Chondrocyte (in vitro differentiated cells): ENCODE measurements at regions not wholly inside any gene's neighbourhood (a gene's known extent, or its start where the extent isn't known, plus 50 kb on each side); places are given as distances from the start of the nearest gene placed in this dataset.

ENCODE experiments used
- DNase-seq: peaks from one replicate; pipeline ENCODE4 v3.0.0; 2021; ENCODE audit warnings: mixed read lengths, low spot score
- H3K27ac Mint-ChIP-seq: one replicate; pipeline ENCODE4 v1.8.0; 2021; ENCODE audit warnings: mild to moderate bottlenecking, moderate library complexity, mixed read lengths; ENCODE audit not compliant: unreplicated experiment
- H3K27me3 Mint-ChIP-seq: 2 replicates; pipeline ENCODE4 v1.8.0; 2021; ENCODE audit warnings: low read depth, mixed read lengths
- H3K36me3 Mint-ChIP-seq: 2 replicates; pipeline ENCODE4 v1.8.0; 2021; ENCODE audit warnings: low read depth, mixed read lengths
- H3K4me1 Mint-ChIP-seq: 2 replicates; pipeline ENCODE4 v1.8.0; 2021; ENCODE audit warnings: low read depth, mild to moderate bottlenecking, mixed read lengths
- H3K4me3 Mint-ChIP-seq: one replicate; pipeline ENCODE4 v1.8.0; 2021; ENCODE audit warnings: mild to moderate bottlenecking, moderate library complexity, mixed read lengths; ENCODE audit not compliant: unreplicated experiment
- H3K9me3 Mint-ChIP-seq: 2 replicates; pipeline ENCODE4 v1.8.0; 2021; ENCODE audit warnings: low read depth, mixed read lengths
- CTCF ChIP-seq: fragments of 200-600 bp; sonication (generic); IDR thresholded peaks from 2 replicates; pipeline ENCODE4 v1.5.0; 2021; ENCODE audit warnings: antibody characterized with exemption, mild to moderate bottlenecking, moderate library complexity

- no peak overlapping the region for H3K27ac Mint-ChIP-seq
- H3K36me3 Mint-ChIP-seq = no peaks in the 10 kb centered on the region
- no peaks in the 10 kb centered on the region for H3K9me3 Mint-ChIP-seq
- no peak overlapping the region for H3K4me3 Mint-ChIP-seq
- H3K4me1 Mint-ChIP-seq = peaks cover 51% of the 10 kb centered on the region
- H3K27me3 Mint-ChIP-seq = no peaks in the 10 kb centered on the region
- TF ChIP-seq CTCF = no peak
- no peak for DNase-seq
Measured at GRCh38 chr10:3423384-3423783, 250.8 kb upstream of the PITRM1 start.

GRCh38 chr10:3422282-3422681 lies 249.7 kb upstream of the PITRM1 start:
- Mint-ChIP-seq H3K27ac (no peak overlapping the region), H3K9me3 (no peaks in the 10 kb centered on the region), H3K27me3 (no peaks in the 10 kb centered on the region), H3K4me1 (peaks cover 46% of the 10 kb centered on the region), H3K36me3 (no peaks in the 10 kb centered on the region), H3K4me3 (no peak overlapping the region)
- no peak for DNase-seq
- no peak for TF ChIP-seq CTCF

DNA sequence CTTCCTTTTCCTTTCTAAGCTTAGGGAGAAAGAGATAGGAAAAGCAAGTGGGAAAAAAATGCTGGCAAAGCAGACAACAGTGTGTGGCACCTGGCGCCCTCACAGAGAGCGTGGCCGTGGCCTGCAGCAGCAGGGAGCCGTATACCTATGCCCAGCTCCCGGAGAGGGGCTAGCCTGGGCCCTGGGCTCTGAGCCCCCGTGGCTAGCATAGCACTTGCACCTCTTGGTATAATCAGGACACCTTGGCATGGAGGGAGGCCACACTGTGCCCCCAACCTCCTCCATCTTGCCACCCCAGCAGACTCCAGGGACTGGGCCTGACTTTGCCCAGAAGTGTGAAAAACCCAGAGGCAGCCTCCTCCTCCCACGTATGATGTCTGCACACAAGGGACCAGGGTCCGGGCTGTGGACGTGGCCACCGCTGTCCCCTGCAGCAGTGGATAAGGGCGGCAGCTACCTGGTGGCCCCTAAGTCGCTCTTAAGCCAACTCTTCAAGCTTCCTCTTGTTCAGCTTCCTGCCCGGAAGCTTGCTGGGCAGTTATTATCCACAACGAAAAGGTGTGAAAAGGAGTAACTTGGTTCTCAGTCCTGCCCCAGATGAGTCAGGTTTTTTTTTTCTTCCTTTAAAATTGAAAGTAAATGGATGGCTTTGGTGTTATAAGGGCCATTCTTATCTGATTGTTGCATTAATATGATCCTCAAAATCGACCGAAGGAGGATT lies 249.1 kb upstream of the PITRM1 start:
- no peaks in the 10 kb centered on the region for H3K9me3 Mint-ChIP-seq
- DNase-seq = no peak
- TF ChIP-seq CTCF = no peak
- no peaks in the 10 kb centered on the region for H3K36me3 Mint-ChIP-seq
- no peak overlapping the region for H3K4me3 Mint-ChIP-seq
- H3K27me3 Mint-ChIP-seq = no peaks in the 10 kb centered on the region
- H3K27ac Mint-ChIP-seq = no peak overlapping the region
- H3K4me1 Mint-ChIP-seq = peaks cover 40% of the 10 kb centered on the region

DNA sequence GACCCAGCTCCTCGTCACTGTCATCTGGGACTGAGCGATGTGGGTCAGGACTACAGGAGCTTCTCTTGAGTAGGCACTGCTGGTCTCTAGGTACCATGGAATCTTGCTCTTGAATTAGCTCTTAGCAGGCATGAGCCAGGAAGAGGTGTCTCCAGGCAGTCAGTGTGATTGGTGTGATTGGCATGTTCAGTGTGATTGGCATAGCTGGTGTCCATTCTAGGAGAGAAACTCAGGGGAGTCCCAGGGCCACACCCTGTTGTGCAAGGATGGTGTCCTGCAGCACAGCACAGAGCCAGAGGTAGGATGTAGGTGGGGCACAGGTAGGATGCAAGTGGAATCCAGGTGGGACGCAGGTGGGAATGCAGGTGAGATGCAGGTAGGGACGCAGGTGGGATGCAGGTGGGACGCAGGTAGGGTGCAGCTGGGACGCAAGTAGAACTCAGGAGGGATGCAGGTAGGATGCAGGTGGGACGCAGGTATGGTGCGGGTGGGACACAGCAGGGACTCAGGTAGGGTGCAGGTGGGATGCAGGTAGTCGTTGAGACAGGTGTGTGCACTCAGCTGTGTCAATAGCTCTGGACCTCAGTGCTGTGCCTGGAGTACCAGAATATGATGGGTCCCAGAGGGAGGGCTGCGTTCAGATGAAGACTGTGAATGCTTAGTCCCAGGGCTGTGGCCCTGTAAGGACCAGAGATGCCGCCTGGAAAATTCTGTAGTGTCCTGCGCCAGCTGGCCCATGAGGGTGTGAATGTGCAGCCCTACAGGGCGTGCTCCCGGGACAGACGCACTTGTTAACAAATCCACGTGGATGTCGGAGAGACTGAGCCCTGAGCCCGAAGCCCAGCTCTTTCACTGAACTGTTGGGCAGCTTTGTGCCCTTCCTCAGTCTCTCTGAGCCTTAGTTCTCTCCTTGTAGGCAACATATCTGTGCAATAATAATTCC lies 248.2 kb upstream of the PITRM1 start:
- H3K4me1 Mint-ChIP-seq = peaks cover 31% of the 10 kb centered on the region
- H3K27me3 Mint-ChIP-seq = no peaks in the 10 kb centered on the region
- H3K9me3 Mint-ChIP-seq = no peaks in the 10 kb centered on the region
- no peak for TF ChIP-seq CTCF
- no peak overlapping the region for H3K27ac Mint-ChIP-seq
- H3K36me3 Mint-ChIP-seq = no peaks in the 10 kb centered on the region
- DNase-seq = no peak
- no peak overlapping the region for H3K4me3 Mint-ChIP-seq

DNA sequence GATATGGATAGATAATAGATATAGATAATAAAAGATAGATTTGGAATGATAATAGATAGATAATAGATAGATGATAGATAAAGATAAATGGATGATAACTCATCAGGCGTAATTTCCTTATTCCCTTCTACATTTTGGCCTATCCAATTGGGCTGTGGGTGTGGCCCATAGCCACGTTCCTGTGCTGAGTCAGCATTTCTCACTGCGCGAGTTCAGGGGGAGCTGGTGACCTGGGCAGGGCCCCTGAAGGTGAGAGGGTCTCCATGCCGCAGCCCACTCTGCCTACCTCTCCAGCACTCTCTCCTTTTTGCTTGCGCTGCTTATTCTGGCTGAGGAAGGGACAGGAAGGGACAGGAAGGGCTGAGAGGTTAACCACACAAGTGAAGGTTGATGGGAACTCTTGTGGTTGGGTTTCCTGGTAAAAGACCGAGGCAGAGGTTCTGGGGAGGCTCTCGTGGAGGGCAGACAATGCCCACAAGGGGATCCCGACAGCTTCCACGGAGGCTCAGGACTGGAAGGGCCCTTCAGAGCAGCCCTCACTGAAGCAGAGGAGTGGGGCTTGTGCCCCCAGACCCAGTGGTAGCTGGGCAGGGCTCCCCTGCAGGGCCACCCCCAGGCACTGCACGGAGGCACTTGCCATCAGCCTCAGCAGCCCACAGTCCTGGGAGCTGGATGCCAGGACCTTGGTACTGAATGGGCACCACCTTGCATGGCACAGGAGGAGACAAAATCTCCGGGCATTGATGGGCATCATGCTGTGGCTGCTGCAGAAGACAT lies 247.3 kb upstream of the PITRM1 start:
- H3K4me3 Mint-ChIP-seq = no peak overlapping the region
- no peaks in the 10 kb centered on the region for H3K9me3 Mint-ChIP-seq
- no peaks in the 10 kb centered on the region for H3K27me3 Mint-ChIP-seq
- no peak for DNase-seq
- H3K36me3 Mint-ChIP-seq = no peaks in the 10 kb centered on the region
- H3K4me1 Mint-ChIP-seq = peaks cover 22% of the 10 kb centered on the region
- no peak overlapping the region for H3K27ac Mint-ChIP-seq
- no peak for TF ChIP-seq CTCF
